ENCODE measurements at regions not wholly inside any gene's neighbourhood (a gene's known extent, or its start where the extent isn't known, plus 50 kb on each side); places are given as distances from the start of the nearest gene placed in this dataset.
"Not testable (repeated sequence)": the region's sequence is repeated elsewhere in the genome, so short reads cannot be mapped to it uniquely, and the experiment has no call there.

DNA sequence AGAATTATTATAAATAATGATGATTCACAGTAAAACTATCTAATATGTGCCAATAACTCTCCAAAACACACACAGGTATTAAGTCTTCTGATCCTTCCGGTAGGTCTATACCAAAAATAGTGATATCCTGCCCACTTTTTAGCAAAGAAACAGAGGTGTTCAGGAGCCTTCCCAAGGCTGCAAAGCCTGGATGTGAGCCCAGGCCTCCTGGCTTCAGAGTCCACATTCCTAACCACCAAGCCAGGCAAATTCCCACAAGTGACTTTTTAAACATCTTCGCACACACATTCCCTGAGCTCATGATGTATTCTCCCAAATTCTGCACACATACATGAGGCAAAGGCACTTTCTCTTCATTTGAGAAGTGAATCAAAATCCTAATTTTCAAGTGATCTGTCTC lies 376.6 kb downstream of the BCL2L11 start:
- DNase-seq (ENCODE audit: low spot score) = peak; percentile 26

DNA sequence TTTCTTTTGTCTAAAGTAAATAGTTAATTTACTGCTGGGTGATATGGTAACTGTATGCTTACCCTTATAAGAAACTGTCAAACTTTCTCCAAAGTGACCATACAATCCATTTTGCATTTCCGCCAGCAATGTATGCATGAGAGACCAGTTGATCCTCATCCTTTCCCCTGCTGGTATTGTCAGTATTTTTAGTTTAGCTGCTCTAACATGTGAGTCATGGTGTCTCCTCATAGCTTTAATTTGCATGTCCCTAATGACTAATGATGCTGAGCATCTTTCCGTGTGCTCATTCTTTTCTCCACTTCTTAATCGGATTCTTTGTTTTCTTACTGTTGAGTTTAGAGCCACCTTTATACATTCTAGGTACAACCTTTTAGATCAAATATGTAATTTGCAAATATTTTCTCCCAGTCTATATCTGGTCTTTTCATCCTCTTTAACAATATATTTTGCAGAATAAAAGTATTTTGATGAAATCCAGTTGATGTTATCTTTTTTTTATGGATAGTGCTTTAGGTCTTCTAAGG lies 379.9 kb downstream of the BCL2L11 start:
- DNase-seq (ENCODE audit: low spot score) = peak; percentile 38

DNA sequence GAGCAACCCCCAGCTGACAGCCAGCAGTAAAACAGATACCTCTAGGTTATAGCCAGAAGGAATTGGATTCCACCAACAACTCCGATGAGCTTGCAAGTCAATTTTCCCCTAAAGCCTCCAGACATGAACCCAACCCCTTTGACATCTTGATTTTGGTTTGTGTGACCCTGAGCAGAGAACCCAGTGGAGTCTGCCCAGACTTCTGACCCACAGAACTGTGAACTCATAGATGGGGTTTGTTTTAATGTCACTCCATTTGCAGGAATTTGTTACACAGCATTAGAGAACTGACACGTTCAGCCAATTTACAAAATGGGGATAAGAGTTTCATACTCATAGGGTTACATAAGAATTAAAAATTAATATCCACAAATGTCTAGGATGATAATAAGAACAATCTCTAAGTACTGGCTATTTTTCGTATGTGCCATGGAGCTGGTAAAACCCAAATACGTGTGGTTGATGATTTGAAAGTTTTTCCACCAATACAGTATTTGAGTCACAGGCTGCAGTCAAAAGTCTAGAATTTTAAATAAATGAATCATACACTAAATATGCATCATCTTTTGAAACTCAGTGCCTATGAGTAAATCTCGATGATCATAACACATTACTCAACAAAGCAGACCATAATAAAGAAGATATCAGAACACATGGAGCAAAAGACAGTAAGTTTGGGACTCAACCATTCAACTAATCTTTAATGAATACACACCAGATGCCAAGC lies 380.0 kb downstream of the ANAPC1 start:
- DNase-seq (ENCODE audit: low spot score) = not testable (repeated sequence)

DNA sequence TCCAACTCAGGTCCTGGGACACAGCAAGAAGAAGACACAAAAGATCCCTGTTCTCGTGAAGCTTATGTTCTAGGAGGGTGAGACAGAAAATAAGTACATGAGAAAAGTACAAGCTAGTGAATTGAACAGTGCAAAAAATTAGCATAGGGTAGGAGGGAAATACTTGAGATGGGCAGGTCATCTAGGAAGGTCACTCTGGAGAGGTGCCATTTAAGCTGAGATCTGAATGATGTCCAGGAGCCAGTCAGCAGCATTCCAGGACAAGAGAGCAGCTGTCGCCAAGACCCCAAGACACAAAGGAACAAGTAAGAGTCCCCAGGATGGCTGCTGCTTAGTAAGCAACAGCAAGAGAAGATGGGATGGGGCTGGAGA lies 379.4 kb downstream of the ANAPC1 start:
- DNase-seq (ENCODE audit: low spot score) = not testable (repeated sequence)

DNA sequence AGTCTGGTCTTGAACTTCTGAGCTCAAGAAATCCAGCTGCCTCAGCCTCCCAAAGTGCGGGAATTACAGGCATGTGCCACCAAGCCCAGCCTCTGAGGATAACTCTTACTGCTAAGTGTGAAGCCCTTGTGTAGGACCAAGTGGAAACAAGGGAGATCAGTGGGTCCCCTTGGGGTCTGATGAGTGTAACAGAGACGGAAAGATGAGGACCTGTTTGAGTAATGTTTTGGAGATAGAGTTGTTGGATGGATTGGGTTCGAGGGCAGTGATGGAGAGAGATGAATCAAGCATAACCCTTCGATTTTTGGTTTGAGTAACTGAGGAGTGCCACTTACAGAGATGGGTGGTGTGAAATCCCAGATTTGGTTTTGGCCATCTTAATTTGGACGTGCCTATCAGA lies 378.7 kb downstream of the ANAPC1 start:
- DNase-seq (ENCODE audit: low spot score) = not testable (repeated sequence)

DNA sequence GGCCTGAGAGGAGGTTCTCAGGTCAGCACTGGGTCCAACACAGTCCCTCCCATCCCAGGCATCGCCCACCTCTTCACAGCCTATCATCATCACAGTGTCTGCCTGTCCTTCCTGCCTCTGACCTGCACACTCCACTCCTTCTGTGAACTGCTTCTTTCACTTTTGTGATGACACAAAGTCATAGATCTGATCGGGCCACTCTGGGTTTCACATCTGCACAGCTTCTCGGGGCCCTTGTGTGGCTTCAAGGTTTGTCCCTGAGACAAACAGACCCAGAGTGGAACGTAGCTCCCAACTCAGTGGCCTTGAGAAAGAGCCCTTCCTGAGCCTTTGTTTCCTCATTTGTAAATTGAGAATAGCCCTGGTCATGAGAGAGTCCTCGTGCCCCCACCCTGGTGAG lies 377.1 kb downstream of the ANAPC1 start:
- not testable (repeated sequence) for DNase-seq (ENCODE audit: low spot score)

DNA sequence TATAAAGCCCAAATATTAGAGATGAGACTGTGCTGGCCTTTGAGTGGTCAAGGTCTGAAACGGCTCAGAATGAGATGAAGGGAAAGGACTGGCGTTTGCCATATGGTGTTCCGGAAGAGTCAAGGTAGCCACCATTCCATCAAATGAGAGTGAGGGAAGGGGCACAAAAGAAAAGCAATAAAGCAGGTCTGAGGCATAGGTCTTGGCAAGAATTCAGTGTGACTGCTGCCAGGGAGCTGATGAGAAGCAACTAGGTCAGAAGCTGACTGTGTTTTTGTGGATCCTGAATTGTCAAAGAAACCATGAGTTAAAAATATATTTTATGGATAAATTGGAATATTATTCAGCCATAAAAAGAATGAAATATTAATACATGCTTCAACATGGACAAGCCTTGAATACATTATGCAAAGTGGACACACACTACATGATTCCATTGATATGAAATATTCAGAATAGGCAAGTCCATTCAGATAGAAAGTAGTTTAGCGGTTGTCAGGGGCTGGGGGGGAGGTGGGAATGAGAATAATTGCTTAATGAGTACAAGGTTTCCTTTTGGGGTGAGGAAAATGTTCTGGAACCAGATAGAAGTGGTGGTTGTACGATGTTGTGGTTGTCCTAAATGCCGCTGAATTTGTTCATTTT lies 374.6 kb downstream of the ANAPC1 start:
- not testable (repeated sequence) for DNase-seq (ENCODE audit: low spot score)

DNA sequence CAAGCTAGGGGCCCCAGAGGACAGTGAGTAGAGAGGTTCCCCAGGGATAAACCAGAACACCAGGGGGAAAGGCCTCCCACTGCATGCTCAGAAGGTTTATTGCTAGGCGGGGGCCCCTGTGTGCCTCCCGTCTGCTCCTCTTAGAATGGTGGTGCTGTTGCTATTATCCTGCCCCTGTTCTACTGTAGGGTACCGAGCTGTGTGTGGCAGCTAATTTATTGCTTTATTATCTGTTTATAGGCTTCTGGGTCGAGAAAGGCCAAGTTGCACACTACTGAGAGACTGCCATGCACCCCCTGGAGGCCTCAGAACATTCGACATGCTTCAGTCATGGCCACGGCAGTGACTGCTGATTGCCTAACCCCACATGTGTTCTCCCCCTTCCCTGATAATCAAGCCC lies 373.6 kb downstream of the ANAPC1 start:
- not testable (repeated sequence) for DNase-seq (ENCODE audit: low spot score)

- DNase-seq (ENCODE audit: low spot score) = not testable (repeated sequence)
Measured at GRCh38 chr2:111511062-111511461, 372.9 kb downstream of the ANAPC1 start.

DNA sequence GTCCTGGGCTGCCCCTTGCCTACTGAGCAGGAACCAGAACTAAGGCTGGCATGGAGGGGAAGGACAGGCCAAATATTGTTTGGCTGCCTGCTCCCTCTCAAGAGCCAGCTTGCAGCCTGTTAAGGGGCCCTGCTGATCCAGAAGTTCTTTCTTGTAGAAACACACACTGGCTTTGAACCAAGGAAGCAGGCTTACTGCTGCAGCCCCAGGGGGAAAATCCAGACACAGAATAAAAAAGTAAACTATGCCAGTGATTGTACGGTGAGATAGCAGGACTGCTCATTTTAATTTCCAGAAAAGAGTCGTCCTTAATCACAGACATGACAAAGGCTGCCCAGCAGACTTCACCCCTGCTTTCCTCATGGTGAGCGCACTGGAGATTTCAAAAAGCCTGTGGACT lies 371.6 kb downstream of the ANAPC1 start:
- not testable (repeated sequence) for DNase-seq (ENCODE audit: low spot score)

DNA sequence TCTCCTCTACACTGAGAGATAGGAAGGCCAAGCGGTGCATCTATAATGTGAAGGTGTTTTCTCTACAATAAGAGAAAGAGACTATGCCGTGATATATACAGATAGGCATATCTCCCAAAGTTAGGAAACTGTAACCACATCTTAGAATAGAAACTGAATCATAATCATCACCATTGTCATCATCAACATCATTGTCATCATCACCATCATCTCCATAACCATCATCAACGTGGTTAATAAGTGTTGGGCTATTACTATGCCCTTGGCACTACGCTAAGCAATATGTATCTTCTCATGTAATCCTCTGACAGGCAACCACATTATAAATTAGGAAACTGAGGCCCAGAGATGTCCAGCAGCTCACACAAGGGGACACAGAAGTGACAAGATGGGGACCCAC lies 369.9 kb downstream of the ANAPC1 start:
- DNase-seq (ENCODE audit: low spot score) = not testable (repeated sequence)

GRCh38 chr2:111517050-111517720 lies 366.8 kb downstream of the ANAPC1 start:
- DNase-seq (ENCODE audit: low spot score) = not testable (repeated sequence)

DNA sequence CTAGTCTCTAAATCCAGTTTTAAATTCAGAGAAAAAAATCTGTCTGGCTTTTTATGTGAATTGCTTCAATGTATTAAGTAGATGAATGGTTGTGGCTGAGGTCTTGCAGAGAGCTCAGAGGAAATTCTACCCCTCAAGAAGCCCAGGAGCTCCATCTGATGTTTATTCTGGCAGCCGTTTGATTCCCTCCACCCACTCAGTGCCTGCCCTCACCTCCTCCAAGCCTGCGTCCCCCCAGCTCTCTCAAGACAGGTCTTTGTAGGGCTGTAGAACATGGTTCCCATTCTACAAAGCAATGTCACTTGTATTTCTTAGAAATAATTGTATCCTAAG lies 366.3 kb downstream of the ANAPC1 start:
- not testable (repeated sequence) for DNase-seq (ENCODE audit: low spot score)

DNA sequence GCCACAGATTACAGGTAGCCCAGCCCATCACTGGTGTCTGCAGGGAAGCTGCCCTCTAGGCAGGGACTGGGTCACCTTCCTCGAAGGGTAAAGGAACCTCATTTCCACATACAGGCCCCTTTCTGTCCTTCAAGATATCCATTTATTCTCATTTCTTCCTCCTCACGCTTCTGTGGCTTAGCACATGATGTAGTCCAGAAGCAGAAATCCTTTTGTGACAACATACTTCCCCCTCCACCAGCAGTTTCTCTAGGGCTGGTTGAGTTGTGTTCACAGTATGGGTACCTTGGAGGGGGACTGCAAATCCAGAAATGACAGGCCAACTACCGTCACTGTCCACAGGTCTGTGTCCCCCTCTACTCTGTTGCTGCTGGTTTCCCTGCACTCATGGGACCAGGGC lies 364.9 kb downstream of the ANAPC1 start:
- no peak for DNase-seq (ENCODE audit: low spot score)

GRCh38 chr2:111522231-111522768 lies 361.7 kb downstream of the ANAPC1 start:
- no peak for DNase-seq (ENCODE audit: low spot score)

DNA sequence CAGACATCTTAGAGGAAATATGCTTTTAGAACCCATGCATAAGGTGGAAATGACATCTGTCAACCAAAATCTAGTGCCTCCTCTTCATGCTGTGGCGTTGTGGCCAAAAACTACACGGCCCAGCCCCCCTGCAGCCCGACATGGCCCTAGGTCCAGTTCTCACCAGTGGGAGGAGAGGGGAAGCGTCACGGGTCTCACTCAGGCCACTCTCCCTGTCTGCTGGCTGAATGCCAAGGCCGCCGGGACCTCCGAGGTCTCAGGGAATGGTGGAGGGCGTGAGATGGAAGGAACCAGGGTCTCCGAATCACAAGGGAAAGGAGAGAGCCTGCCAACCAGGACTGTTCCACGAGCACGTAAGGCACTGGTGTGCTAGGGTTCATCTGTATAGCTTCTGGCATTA lies 361.0 kb downstream of the ANAPC1 start:
- DNase-seq (ENCODE audit: low spot score) = no peak

GRCh38 chr2:111525026-111525425 lies 359.0 kb downstream of the ANAPC1 start:
- DNase-seq (ENCODE audit: low spot score) = not testable (repeated sequence)

- DNase-seq (ENCODE audit: low spot score) = not testable (repeated sequence)
Measured at GRCh38 chr2:111526041-111526639, 357.9 kb downstream of the ANAPC1 start.

- DNase-seq (ENCODE audit: low spot score) = not testable (repeated sequence)
Measured at GRCh38 chr2:111527707-111528400, 356.1 kb downstream of the ANAPC1 start.

- not testable (repeated sequence) for DNase-seq (ENCODE audit: low spot score)
Measured at GRCh38 chr2:111529022-111529421, 355.0 kb downstream of the ANAPC1 start.

GRCh38 chr2:111530239-111530965 lies 353.6 kb downstream of the ANAPC1 start:
- DNase-seq (ENCODE audit: low spot score) = not testable (repeated sequence)
